ENCODE measurements at regions not wholly inside any gene's neighbourhood (a gene's known extent, or its start where the extent isn't known, plus 50 kb on each side); places are given as distances from the start of the nearest gene placed in this dataset.

DNA sequence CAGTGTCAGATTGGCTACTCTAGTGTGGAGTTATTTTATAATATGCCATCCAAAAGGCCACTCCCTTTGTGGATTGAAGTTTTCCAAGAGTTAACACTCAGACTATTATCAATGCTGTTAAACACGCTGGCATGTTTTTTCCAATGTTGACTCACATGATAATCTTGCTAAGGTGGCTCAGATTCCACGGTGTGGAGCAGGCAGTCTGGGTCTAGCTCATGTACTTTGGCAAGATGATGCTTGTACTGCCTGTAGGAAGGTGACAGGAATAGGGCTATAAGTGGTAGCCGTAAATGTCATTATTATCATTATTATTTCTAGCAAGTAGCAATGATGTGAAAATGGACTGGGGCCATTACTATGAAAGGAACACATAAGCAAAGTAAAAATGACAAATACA lies 79.4 kb upstream of the TBX20 start:
- in situ Hi-C loops (cut with MboI; ENCODE audit: low sequenced_read_pairs): no loop called here

GRCh38 chr7:35331730-35332678 lies 78.1 kb upstream of the TBX20 start:
- in situ Hi-C loops (cut with MboI; ENCODE audit: low sequenced_read_pairs): no loop called here
- no peaks in the 10 kb centered on the region for H3K36me3 ChIP-seq (replicated peaks)
- no peaks in the 10 kb centered on the region for H3K9me3 ChIP-seq
- H3K4me1 ChIP-seq: no peaks in the 10 kb centered on the region
- no peak overlapping the region for H3K4me3 ChIP-seq
- no peak for DNase-seq (ENCODE audit: low spot score in 2 of 2)
- no peaks in the 10 kb centered on the region for H3K27me3 ChIP-seq (ENCODE audit: low read depth)

More for the DNA sequence above, 79.4 kb upstream of the TBX20 start:
- DNase-seq (ENCODE audit: low spot score in 2 of 2): no peak
- no peaks in the 10 kb centered on the region for H3K36me3 ChIP-seq (replicated peaks)
- no peaks in the 10 kb centered on the region for H3K4me1 ChIP-seq
- no peaks in the 10 kb centered on the region for H3K27me3 ChIP-seq (ENCODE audit: low read depth)
- H3K9me3 ChIP-seq: no peaks in the 10 kb centered on the region
- H3K4me3 ChIP-seq: no peak overlapping the region

GRCh38 chr7:35329026-35329425 lies 75.1 kb upstream of the TBX20 start:
- in situ Hi-C loops (cut with MboI; ENCODE audit: low sequenced_read_pairs): no loop called here
- no peaks in the 10 kb centered on the region for H3K9me3 ChIP-seq
- no peaks in the 10 kb centered on the region for H3K36me3 ChIP-seq (replicated peaks)
- H3K27me3 ChIP-seq (ENCODE audit: low read depth): no peaks in the 10 kb centered on the region
- no peaks in the 10 kb centered on the region for H3K4me1 ChIP-seq
- no peak overlapping the region for H3K4me3 ChIP-seq
- no peak for DNase-seq (ENCODE audit: low spot score in 2 of 2)

- Histone ChIP-seq H3K9me3 (no peaks in the 10 kb centered on the region), H3K4me3 (no peak overlapping the region), H3K36me3 (replicated peaks) (no peaks in the 10 kb centered on the region), H3K27me3 (ENCODE audit: low read depth) (no peaks in the 10 kb centered on the region), H3K4me1 (no peaks in the 10 kb centered on the region)
- in situ Hi-C loops (cut with MboI; ENCODE audit: low sequenced_read_pairs): no loop called here
- no peak for DNase-seq (ENCODE audit: low spot score in 2 of 2)
Observed at GRCh38 chr7:35319606-35320005, 65.7 kb upstream of the TBX20 start.

- Histone ChIP-seq H3K4me3 (no peak overlapping the region), H3K9me3 (no peaks in the 10 kb centered on the region), H3K27me3 (ENCODE audit: low read depth) (no peaks in the 10 kb centered on the region), H3K4me1 (no peaks in the 10 kb centered on the region), H3K36me3 (replicated peaks) (no peaks in the 10 kb centered on the region)
- DNase-seq (ENCODE audit: low spot score in 2 of 2): no peak
- in situ Hi-C loops (cut with MboI; ENCODE audit: low sequenced_read_pairs): no loop called here
Observed at GRCh38 chr7:35316549-35316948, 62.6 kb upstream of the TBX20 start.

GRCh38 chr7:35315517-35315916 lies 61.6 kb upstream of the TBX20 start:
- in situ Hi-C loops (cut with MboI; ENCODE audit: low sequenced_read_pairs): no loop called here
- H3K9me3 ChIP-seq: no peaks in the 10 kb centered on the region
- DNase-seq (ENCODE audit: low spot score in 2 of 2): no peak
- H3K27me3 ChIP-seq (ENCODE audit: low read depth): no peaks in the 10 kb centered on the region
- no peaks in the 10 kb centered on the region for H3K4me1 ChIP-seq
- H3K4me3 ChIP-seq: no peak overlapping the region
- no peaks in the 10 kb centered on the region for H3K36me3 ChIP-seq (replicated peaks)

DNA sequence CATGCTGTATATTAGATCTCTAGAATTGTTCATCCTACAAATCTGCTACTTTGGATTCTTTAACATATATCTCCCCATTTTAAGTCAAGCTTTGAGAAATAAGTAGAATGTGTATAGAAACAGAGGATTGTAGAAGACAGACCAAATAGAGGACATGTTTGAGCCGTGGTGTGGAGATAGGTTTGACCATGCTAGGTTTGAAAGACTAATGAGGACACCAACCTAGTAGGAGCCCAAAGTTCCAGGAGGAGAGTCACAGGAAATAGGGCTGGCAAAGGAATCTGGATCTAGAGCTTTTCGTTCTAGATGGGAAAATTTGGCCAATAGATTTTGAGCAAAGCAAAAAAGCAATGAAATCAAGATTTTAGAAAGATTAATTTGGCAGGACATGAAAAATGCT lies 60.5 kb upstream of the TBX20 start:
- no peaks in the 10 kb centered on the region for H3K4me1 ChIP-seq
- in situ Hi-C loops (cut with MboI; ENCODE audit: low sequenced_read_pairs): no loop called here
- no peak overlapping the region for H3K4me3 ChIP-seq
- H3K27me3 ChIP-seq (ENCODE audit: low read depth): no peaks in the 10 kb centered on the region
- no peak for DNase-seq (ENCODE audit: low spot score in 2 of 2)
- no peaks in the 10 kb centered on the region for H3K36me3 ChIP-seq (replicated peaks)
- H3K9me3 ChIP-seq: no peaks in the 10 kb centered on the region

- Histone ChIP-seq H3K4me1 (no peaks in the 10 kb centered on the region), H3K27me3 (ENCODE audit: low read depth) (no peaks in the 10 kb centered on the region), H3K4me3 (no peak overlapping the region), H3K9me3 (no peaks in the 10 kb centered on the region), H3K36me3 (replicated peaks) (no peaks in the 10 kb centered on the region)
- in situ Hi-C loops (cut with MboI; ENCODE audit: low sequenced_read_pairs): no loop called here
- no peak for DNase-seq (ENCODE audit: low spot score in 2 of 2)
Observed at GRCh38 chr7:35313575-35313974, 59.7 kb upstream of the TBX20 start.

All from HAP-1 (cell line).